Thymus (tissue), 11 donors: ENCODE measurements at regions not wholly inside any gene's neighbourhood (a gene's known extent, or its start where the extent isn't known, plus 50 kb on each side); places are given as distances from the start of the nearest gene placed in this dataset.

Source experiments
- DNase-seq, 9 donors: peaks; one replicate each; pipeline ENCODE4 v3.0.0-alpha.2; 2013; ENCODE audit warnings: low spot score in 9 of 9, low read depth in 6 of 9, missing footprints in 1 of 9
- H3K27ac ChIP-seq, 2 donors: one replicate each; pipeline ENCODE4 v1.5.1; 2013; ENCODE audit warnings: control low read depth in 1 of 2, low read depth in 1 of 2, low read length in 1 of 2, mild to moderate bottlenecking in 1 of 2, moderate library complexity in 1 of 2
- H3K27me3 ChIP-seq, 2 donors: one replicate each; pipeline ENCODE4 v1.5.1; 2013; ENCODE audit warnings: low read length in 1 of 2; ENCODE audit not compliant: control insufficient read depth in 2 of 2, insufficient read depth in 1 of 2
- H3K36me3 ChIP-seq, 2 donors: one replicate each; pipeline ENCODE4 v1.5.1; 2013; ENCODE audit warnings: low read length in 1 of 2, mild to moderate bottlenecking in 1 of 2, moderate library complexity in 1 of 2; ENCODE audit not compliant: control insufficient read depth in 2 of 2, insufficient read depth in 2 of 2
- H3K4me1 ChIP-seq, 2 donors: one replicate each; pipeline ENCODE4 v1.5.1; 2013; ENCODE audit warnings: low read length in 2 of 2; ENCODE audit not compliant: control insufficient read depth in 2 of 2, insufficient read depth in 2 of 2
- H3K4me3 ChIP-seq, 2 donors: one replicate each; pipeline ENCODE4 v1.5.1; 2013; ENCODE audit warnings: low read length in 2 of 2, control low read depth in 1 of 2, mild to moderate bottlenecking in 1 of 2
- H3K9me3 ChIP-seq, 2 donors: one replicate each; pipeline ENCODE4 v1.5.1; 2013; ENCODE audit warnings: low read length in 1 of 2, mild to moderate bottlenecking in 1 of 2; ENCODE audit not compliant: control insufficient read depth in 2 of 2, insufficient read depth in 1 of 2
- WGBS: extraction: QIAGEN DNeasy Blood & Tissue Kit; methylation state at CpG from one replicate; pipeline ENCODE4 v1.1.7; 2013; 5-methylcytosine and 5-hydroxymethylcytosine counted together
- donor health status: healthy.

GRCh38 chr1:166377896-166378295 lies 211.1 kb upstream of the FAM78B start:
- 80% methylated on average over 4 of the region's 4 CpGs for WGBS
- Histone ChIP-seq H3K9me3 (no peaks in the 10 kb centered on the region), H3K36me3 (no peaks in the 10 kb centered on the region), H3K4me1 (no peaks in the 10 kb centered on the region), H3K27ac (no peak overlapping the region), H3K4me3 (no peak overlapping the region), H3K27me3 (no peaks in the 10 kb centered on the region)
- no peak for DNase-seq

GRCh38 chr1:166378805-166379204 lies 212.0 kb upstream of the FAM78B start:
- DNase-seq, result no peak
- no peaks in the 10 kb centered on the region for H3K36me3 ChIP-seq
- H3K4me3 ChIP-seq, result no peak overlapping the region
- WGBS, result 79% methylated on average over 4 of the region's 4 CpGs
- no peaks in the 10 kb centered on the region for H3K9me3 ChIP-seq
- no peaks in the 10 kb centered on the region for H3K4me1 ChIP-seq
- H3K27me3 ChIP-seq, result no peaks in the 10 kb centered on the region
- no peak overlapping the region for H3K27ac ChIP-seq

DNA sequence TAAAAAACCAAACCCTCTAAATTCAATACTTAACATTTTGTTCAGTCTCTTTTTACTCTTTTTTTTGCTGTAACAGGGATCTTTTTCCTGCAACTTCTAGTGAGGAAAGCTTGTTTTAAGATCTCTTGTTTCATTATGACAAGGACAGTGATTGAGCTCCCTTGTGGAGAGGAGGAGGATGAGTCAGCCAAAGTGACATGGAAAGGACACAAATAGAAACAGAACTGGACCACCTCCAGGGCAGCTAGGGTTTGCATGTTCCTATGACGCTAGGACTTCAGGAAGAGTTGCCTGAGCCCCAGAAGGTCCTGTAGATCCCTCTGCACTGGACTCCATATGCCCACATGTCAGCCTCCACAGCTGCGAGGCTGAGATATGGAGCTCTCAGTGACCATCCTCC lies 212.6 kb upstream of the FAM78B start:
- Histone ChIP-seq H3K27me3 (no peaks in the 10 kb centered on the region), H3K4me1 (no peaks in the 10 kb centered on the region), H3K27ac (no peak overlapping the region), H3K4me3 (no peak overlapping the region), H3K36me3 (no peaks in the 10 kb centered on the region), H3K9me3 (no peaks in the 10 kb centered on the region)
- WGBS, result 81% methylated on average over 2 of the region's 2 CpGs
- no peak for DNase-seq

- Histone ChIP-seq H3K36me3 (no peaks in the 10 kb centered on the region), H3K4me3 (no peak overlapping the region), H3K9me3 (no peaks in the 10 kb centered on the region), H3K27ac (no peak overlapping the region), H3K27me3 (no peaks in the 10 kb centered on the region), H3K4me1 (no peaks in the 10 kb centered on the region)
- WGBS, result 82% methylated on average over 2 of the region's 2 CpGs
- no peak for DNase-seq
Measured at GRCh38 chr1:166383137-166383536, 216.3 kb upstream of the FAM78B start.

DNA sequence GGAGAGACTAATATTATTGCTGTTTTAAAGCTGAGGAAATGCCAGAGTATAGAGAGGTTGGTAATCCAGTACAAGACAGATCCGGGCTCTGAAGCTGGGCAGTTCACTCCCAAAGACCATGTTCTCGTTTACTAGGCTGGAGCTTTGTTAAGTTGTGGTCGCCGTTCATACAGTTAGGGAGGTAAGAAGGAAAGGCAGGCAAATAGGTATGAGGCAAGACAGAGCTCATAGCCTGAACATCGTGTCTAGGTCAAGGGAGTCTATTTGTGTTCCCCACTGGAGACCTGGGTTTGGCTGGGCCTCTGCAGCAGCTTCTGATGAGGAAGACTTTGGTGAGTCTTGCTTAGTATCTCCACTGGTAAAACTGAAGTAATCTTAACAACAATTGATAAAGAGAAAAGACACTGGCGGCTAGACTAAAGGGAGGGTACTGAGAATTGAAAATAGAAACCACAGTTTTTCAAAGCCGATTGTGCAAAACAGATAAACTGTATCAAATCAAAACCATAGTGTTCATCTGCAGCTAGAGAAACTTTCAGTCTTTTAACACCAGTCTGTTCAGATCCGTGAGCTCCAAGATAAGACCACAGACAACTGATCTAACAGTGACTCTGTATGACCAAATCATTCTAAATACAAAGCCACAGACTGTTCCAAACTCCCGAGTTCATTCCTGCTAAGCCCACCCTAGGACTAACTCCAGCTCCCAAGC lies 217.0 kb upstream of the FAM78B start:
- Histone ChIP-seq H3K27ac (no peak overlapping the region), H3K9me3 (no peaks in the 10 kb centered on the region), H3K27me3 (no peaks in the 10 kb centered on the region), H3K36me3 (no peaks in the 10 kb centered on the region), H3K4me1 (no peaks in the 10 kb centered on the region), H3K4me3 (no peak overlapping the region)
- DNase-seq, result no peak
- 74% methylated on average over 9 of the region's 9 CpGs for WGBS

GRCh38 chr1:166384948-166385347 lies 218.1 kb upstream of the FAM78B start:
- Histone ChIP-seq H3K4me1 (no peaks in the 10 kb centered on the region), H3K27me3 (no peaks in the 10 kb centered on the region), H3K36me3 (no peaks in the 10 kb centered on the region), H3K27ac (no peak overlapping the region), H3K9me3 (no peaks in the 10 kb centered on the region), H3K4me3 (no peak overlapping the region)
- no peak for DNase-seq
- WGBS, result 69% methylated on average over 7 of the region's 7 CpGs

DNA sequence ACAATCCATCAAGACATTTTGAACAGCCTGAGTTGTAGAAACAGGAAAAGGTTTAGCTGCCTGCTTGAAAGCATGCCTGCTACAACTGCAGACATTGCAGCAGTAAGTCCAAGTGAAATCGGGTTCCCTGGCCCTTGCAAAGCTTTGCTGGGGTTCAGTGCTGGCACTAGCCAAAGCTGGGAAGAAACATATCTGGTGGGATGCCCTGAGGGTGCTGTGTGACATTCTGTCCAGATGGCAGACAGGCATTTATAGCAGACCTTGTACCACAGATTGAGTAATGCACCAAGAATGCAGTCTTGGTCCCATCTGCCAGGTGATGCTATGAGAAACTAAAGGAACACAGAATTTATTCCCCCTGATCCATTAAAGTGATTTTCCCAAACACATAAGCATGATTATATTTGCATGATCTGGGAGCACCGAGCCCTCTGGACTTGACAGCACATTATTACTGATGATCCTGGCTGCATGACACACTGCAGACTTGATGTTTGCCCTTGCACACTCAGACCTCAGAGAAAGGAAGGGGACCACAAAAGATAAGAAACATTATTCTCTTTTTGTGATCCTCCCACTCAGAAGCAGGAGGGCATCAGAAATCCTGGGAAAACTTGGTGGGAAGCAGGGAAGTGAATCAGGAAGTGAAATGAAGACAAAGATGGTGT lies 223.7 kb upstream of the FAM78B start:
- no peak for DNase-seq
- Histone ChIP-seq H3K9me3 (no peaks in the 10 kb centered on the region), H3K27ac (no peak overlapping the region), H3K4me1 (no peaks in the 10 kb centered on the region), H3K4me3 (no peak overlapping the region), H3K27me3 (no peaks in the 10 kb centered on the region), H3K36me3 (no peaks in the 10 kb centered on the region)
- 74% methylated on average over 2 of the region's 2 CpGs for WGBS

DNA sequence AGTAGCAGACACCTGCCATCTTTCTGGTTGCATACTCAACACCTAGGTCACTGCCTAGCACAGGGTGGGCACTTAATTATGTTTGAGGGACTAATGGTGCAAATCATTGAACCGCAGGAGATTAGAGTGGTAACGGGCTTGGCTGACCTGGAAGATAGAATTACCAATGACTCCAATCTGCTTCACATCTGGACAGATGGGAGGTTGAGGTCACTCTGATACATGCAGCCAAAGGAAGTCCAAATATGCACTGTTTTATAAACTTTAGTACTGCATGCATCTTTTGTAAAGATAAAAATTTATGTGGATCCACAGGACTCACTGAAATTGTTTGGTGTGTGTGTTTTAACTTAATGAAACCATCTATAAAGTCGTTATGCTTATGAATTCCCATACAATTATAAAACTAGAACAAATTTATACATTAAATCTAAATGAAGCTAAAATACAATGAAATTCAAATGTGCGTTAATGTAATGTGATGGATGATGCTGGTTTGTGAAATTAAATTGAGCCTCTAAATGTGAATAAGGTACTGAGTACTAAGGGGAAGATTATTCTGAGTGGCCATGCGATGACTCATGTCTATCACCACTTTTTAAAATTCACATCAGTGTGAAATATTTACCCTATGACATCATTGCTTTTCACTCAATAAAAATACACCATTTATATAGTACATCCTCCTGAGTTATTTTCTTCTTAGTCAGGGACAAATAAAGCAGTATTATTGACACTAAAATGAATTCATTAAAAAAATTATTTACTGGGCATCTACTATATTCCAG lies 224.7 kb upstream of the FAM78B start:
- DNase-seq, result no peak
- no peak overlapping the region for H3K27ac ChIP-seq
- H3K4me1 ChIP-seq, result no peaks in the 10 kb centered on the region
- H3K4me3 ChIP-seq, result no peak overlapping the region
- H3K9me3 ChIP-seq, result no peaks in the 10 kb centered on the region
- 94% methylated on average over 5 of the region's 5 CpGs for WGBS
- no peaks in the 10 kb centered on the region for H3K27me3 ChIP-seq
- H3K36me3 ChIP-seq, result no peaks in the 10 kb centered on the region

- Histone ChIP-seq H3K27ac (no peak overlapping the region), H3K9me3 (no peaks in the 10 kb centered on the region), H3K4me1 (no peaks in the 10 kb centered on the region), H3K27me3 (no peaks in the 10 kb centered on the region), H3K36me3 (no peaks in the 10 kb centered on the region), H3K4me3 (no peak overlapping the region)
- DNase-seq, result no peak
Measured at GRCh38 chr1:166395729-166396128, 228.9 kb upstream of the FAM78B start.
